Activated T-helper 9 cell treated with anti-CD3 and anti-CD28 coated beads, Interleukin-2, amount 50 U/mL, for 16 hours (primary cell): ENCODE measurements at regions not wholly inside any gene's neighbourhood (a gene's known extent, or its start where the extent isn't known, plus 50 kb on each side); places are given as distances from the start of the nearest gene placed in this dataset.
"Not testable (repeated sequence)": the region's sequence is repeated elsewhere in the genome, so short reads cannot be mapped to it uniquely, and the experiment has no call there.

Experiments used
- DNase-seq: peaks from one replicate; pipeline ENCODE4 v3.0.0-alpha.2; 2020; ENCODE audit warnings: low read depth

DNA sequence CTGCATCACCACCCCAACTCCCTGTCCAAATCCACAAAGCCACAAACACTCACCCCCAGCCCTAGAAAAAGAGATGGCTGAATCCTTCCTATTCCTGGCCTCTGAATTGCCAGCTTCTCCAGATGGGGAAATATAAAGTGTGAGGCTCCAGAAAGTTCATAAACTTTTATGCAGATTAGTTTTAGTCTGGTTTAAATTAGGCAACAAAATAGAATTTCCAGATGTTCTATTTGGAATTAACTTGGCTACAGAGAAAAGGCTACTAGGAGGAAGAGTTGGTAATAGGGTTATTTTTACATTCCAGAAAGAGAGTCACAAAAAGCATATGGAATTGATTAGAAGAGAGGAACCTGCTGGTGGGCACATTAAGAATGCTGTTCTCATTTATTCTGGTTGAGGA, 56.0 kb downstream of the EN1 start:
- DNase-seq, result no peak

DNA sequence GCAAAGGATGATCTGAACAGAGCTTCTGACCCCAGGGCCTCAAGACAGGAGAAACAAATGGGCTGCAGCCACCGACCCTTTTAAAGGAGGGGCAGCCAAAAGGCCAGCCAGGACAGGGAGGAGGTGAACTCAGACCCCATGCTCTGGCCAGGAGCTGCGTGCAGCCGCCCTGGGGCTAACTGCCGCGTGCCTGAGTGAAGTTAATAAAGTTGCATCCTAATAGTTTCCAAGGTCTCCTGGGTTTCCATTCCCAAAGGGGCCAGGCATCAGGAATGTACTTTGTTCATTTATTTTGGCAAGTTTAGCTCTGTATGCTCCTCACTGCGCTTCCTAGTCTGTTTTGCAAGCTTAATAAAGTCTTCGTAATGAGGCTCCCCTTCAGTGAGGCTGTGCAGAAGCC, 60.7 kb downstream of the EN1 start:
- no peak for DNase-seq

DNA sequence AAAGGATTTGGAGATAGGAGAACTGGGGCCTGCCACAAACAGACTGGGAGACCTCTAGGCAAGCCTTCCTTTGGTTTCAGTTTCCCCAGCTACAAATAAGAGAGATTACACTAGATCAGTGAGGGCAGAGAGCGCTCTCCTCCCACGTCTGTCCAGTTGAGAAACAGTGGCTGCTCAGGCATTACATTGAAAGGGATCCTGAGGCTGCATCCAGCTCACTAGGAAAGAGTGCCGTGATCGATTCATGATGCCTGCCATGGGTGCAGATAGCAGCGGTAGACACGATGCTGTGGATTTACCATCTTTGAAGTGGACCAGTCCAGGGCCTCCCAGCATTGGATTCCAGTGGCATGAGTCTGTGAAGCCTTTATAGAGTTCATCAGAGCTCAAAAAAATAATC, 62.6 kb downstream of the EN1 start:
- DNase-seq, result no peak

DNA sequence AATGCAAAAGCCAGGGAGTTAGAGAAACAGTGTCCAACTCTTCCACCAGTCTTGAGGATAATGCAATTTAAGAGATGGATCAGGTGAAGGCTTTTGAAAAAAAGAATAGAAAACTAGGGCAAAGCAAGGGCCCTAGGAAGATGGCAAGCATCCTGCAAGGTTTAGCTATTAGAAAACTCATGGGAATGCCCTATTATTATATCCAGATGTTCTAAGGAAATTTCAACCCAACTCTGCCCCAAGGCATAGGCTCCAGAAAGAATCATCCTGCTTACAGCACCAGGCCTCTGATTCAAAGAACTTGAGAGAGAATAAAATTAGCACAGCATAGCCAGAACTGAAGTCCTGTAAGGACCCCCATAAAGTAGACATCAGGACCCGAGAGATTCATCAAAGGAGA, 68.1 kb downstream of the EN1 start:
- DNase-seq, result no peak

DNA sequence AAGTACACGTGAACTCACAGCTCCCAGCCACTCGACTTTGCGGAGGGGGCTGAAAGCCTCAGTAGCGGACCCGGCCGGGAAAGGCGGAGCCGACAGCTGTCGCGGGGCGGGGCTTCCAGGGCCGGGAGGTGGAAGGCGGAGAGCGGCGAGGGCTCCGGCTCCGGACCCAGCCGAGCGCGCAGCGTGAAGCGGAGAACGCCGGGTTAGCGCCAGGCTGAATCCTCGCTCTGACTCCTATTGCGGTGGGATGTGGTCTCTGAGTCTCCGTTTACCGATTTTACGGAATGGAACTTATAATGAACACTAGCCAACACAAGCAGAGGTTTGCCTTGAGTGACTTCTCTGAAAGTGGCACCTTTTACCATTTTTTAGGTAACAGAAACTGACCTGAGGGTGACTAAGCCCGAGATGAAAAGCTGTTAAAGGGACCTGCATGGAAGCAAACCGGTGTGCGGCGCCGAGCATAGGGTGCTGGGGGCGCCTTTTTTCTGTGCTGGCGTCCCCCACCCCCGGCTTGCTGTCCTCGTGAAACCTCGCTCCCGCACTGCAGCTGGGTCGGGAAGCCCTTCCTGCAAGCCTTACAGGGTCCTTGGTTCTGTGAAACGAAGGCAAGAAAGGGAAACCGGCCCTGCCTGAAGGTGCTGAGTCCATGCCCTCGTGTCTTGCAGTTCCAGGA, 72.9 kb downstream of the EN1 start:
- DNase-seq, result no peak

DNA sequence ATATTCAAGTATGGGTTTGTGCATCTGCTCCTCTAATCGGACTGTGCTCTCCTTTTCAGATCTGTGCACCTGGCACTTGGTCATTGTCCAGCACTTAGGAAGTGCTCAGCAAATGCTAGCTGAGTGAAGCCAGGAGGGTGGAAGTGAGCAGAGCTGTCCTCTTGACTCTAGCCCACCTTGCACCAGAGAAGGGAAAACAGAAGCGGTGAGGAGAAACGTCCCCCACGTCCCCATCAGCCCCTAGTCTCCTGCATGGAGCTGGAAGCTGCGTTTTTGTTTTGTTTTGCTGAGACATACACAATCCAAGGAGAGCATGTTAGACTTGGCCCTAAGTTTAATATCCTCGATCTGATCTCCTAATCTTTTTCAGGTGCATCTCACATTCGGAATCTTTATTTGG, 73.6 kb downstream of the EN1 start:
- no peak for DNase-seq

DNA sequence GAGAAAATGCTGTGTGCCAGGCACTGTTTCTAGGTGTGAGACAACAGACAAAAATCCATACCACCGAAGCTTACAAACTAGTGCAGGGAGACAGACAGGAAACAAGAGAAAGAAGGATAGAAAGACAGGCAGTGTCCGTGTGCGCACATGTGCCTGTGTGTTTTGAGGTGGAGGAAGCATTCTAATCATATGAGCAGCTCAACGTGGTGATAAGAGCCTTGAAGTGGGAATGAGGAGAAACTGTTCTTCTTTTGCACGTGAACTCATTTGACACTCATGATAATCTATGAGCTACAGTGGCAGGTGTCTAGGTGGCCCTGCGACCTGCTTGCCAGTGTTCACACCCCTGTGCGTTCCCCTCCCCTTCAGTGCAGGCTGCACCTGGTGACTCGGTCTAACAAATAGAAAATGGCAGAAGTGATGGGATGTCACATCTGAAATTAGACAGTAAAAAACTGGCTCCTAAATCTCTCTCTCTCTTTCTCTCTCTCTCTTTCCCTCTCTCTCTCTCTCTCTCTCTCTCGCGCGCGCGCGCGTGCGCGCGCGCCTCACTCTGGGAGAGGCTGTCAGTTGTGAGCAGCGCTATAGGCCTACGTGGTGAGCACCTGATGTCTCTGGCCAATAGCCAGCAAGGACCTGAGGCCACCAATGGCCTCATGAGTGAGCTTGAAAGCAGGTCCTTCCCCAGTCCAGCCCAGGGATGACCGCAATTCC, 74.8 kb downstream of the EN1 start:
- no peak for DNase-seq

DNA sequence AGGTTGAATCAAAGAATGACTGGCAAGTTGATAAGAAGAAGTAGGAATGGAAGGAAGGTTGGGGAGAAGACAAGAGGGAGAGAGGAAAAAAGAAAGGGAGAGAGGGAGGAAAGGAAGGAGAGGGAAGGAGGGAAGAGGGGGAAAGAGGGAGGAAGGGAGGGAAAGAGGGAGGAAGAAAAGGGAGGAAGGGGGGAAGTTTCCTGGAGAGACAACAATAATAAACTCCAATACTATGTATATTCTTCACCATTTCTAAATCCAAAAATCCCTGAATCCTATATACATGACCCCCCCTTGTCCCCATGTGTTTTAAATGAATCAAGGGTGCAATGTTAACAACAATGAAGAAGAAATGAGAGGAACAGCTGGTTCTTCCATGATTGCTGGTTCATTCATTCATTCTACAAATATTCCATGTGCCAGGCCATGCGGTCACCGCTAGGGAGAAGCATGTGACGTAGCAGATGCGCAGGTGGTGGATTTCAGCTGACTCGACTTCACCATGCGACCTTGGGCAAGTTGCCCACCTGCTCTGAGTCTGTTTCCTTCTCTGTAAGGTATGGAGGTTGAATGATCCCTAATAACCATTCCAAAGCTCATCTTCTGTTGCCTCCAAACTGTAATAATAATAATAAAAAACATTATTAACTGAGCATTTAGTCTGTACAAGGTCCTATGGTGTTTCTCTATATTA, 77.6 kb downstream of the EN1 start:
- no peak for DNase-seq

DNA sequence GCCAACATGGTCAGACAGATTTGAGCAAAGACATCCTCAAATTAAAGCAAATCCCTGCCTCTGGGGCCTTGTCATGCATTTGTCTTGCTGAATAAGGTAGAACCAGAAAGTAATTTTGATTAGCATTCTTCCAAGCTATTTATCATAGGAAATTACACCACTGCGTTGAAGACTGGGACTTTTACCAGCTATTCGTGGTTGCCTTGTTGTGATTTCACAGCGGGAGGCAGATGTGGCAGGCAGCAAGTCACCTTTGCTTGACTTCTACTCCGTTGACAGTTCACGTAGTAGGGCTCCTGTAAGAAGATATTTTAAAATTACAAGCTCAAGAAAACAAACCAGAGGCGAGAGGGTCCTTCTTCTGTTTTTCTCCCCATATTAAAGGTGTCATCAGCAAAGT, 80.6 kb downstream of the EN1 start:
- no peak for DNase-seq

DNA sequence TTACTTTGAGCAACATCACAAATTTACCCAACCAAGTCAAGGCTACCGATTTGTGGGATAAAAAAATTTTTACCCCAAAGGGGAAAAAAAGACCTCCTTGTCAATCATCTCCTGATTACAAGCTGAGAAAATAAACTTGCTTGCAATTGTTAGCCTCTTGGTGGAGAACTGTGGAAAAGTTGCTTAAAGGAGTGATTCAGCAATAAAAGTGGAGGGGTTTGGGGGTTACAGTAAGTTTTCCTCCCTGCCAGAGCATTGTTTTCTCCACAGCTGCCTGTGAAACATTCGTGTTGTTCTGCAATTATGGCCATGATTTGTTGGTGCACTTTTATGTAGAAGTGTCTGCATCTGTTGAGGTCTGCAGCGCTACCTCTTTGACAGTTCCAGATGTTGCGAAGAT, 82.6 kb downstream of the EN1 start:
- DNase-seq, result no peak

DNA sequence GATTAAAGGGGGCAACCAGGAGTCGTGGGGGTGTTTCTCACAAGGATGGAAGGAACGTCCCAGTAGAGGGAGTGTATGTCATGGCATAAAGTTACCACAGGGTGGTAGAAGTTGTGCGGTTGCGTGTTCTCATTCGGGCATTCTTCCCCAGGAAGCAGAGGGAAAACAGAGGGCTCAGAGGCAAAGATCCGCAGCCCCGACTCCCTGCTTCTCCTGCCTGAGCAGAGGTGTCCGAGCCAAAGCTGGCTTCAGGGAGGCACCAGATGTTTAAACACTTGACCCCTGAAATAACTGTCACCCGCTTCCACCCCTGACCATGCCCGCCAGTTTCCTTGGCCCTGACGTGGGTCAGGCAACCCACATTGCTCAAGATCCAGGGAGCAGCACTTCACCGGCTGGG, 83.7 kb downstream of the EN1 start:
- DNase-seq, result no peak

DNA sequence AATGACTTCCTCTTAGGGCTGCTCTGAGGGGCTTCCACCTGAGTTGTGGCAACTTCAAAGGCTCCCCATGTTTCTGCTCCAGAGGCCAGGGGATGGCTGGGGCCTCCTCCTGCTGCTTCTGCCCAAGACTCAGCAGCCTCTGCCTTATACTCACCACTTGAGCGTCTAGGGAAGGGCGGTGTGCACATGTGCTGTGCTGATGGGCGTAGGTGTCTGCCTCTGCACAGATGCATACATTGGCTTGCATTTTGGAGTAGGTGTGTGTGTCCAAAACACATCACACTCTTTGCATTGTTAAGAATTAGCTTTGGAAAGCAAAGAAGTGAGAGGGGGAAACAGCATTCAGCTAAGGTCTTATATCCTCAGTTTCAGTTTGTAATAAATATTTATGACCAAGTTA, 85.2 kb downstream of the EN1 start:
- DNase-seq, result no peak

DNA sequence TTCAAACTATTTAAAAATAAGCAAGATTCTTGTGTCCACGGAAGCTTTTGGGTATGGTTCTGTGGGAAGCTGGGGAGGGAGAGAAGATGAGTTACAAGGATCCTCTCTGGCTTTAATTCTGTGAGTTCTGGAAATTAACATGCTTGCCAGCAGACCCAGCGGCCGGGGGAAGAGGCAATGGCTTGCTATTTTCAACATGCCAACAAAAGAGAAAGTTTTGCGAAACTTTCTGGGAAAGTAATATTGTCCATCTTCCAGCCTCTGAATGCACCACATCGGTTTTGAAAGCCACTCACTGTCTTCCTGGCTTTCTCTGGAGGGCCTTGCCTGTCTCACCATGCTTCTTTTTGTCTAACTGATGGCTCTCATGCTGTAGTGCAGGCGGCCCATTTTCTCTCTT, 85.7 kb downstream of the EN1 start:
- no peak for DNase-seq

DNA sequence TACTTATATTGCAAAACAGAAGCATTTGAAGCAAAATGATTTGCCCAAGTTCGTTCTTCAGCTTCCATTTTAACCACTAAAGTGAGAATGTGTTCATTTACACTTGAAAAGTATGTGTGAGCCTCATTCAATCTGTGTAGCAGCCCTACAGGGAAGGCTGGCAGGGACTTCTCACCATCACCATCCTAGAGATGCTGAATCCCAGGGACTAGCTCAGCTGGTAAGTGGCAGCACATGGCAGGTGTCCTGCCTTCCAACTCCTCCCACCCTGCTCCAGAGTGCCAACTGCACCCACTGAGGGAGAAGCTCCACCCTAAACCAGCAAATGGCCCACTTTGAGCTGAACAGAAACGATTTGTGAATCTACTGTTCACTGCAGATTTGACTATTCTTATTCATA, 91.5 kb downstream of the EN1 start:
- no peak for DNase-seq

DNA sequence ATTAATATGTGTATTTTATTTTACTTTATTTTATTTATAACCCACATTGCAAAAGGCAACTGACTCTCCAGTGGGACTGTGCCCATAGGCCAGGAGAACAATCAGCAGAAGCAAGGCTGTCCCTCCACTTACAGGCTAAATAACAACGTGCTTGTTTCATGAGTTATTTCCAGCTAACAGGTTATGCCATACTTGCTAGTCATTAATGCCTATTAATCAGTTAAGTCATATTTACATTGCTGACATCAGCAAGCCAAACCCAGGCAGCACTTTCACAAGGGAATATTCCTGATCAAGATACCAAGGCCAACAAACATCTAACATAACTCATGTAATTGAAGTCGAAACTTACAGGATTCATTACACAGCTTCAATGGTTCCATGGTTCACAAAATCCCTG, 92.1 kb downstream of the EN1 start:
- no peak for DNase-seq

DNA sequence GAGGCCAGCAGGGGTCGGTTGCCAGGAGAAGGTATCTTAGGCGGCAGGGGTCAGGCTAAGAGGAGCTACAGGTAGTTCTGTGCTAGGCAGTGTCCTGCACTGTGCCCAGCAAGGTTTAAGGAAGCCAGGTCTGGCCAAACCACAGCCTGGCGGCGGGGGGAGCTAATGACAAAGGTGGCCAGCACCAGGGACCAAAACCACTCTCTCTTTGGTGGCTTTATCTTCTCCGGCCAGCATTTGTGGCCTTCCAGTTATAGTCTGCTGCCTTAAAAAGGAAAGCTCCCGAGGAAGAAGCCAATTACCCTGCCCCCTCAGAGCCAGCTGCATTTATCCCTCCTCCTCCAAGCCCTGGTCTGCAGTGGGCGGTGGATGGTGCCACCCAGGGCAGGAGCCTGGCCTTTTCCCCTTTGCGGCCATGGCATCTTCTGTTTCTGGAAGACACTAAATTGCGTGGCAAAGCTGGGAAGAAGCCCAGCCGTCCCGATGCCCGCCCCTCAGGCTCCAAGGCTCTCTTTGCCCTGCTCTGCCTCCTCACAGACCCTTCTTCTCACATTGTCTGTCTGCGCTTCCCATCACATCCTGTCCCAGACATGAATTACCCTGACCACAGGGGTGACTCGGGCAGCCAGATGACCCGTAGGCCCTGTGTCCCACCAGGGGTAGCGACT, 94.6 kb downstream of the EN1 start:
- no peak for DNase-seq

DNA sequence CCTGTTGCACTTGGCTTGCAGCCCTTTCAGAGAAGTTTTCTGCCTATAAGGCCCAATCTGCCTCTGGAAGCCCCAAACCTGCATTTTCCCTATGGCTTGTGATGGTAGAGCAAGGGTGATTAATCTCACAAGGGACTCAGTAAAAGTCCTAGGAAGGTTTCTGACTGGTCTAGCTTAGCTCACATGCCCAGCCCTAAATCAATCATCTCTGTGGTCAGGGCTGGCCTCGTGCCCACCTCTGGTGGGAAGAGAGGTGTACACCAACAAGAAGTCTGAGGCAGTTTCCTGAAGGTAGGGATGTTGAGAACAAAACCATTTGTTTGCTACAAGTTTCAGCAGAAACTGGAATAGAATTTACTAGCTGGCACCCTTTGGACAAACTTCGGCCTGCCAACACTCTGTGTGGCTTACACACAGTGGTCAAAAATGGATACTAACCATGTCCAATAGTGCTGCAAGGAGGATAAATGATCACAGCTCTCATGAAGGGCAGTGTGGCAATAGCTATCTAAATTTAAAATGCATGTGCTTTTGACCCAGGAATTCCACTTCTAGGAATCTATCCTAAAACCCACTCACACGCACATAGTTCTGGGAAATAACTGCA, 96.4 kb downstream of the EN1 start:
- DNase-seq, result no peak

DNA sequence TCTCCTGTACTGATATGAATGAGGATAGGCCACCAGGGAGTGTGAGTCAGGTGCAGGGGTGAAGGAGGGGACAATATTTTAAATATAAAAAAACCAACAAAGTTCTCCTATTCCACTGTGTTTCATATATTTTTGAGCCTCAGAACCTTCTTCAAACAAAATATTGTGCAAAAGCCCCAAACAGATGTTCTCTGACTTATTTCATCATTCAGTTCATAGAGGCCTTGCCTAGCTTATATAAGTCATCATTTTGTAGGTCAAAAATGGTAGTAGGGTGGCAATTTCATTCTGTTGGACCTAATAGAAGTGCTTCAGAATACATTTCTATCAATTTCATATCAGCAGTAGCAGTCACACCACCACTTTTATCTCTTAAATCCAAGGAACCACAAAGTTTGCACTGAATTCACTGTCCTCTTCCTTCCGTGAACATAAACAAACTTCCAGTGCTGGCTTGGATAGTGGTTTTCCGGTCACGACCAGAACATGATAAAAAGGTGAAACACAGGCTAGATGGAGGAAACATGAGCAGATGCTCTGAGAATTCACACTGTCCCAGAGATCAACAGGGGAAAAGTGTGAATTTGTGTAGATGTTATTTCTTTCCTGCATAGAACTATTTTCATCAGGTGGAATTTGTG, 99.1 kb downstream of the EN1 start:
- no peak for DNase-seq

DNA sequence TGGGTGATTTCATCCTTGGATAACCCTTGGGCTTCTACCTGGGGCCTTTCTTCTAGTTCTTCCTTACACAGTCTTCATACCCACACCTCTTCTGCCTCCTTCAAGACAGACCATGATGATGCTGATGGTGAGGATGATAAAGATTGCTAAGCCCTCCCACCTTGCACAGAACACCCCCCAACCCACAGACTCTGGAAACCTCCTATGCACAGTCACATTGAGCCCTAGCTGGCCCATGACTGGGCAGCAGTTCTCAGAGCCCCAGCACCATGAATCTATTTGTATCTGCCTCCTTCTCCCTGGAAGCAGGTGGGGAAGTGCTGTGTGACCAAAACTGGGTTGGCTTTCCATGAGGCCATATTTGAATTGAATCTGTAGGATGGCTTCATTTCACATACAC, 99.8 kb downstream of the EN1 start:
- no peak for DNase-seq

DNA sequence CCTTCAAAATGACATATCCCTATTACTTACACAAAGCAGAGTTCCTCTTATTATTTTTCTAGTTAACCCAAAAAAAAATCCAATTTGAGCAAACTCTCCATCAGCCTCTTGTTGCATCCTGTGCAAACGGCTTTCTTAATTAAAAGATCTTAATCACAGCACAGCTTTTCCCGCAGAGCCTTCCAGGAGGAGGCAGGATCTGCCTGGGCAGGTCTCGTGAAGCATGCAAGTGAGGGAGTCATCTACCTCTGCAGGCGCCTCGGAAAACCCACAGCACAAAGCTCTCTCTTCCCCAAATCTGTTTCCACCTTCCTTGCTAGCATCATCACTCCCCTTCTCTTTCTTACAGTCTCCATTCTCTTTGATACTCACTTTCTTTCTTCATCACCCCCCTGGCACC, 100.4 kb downstream of the EN1 start:
- DNase-seq, result no peak

DNA sequence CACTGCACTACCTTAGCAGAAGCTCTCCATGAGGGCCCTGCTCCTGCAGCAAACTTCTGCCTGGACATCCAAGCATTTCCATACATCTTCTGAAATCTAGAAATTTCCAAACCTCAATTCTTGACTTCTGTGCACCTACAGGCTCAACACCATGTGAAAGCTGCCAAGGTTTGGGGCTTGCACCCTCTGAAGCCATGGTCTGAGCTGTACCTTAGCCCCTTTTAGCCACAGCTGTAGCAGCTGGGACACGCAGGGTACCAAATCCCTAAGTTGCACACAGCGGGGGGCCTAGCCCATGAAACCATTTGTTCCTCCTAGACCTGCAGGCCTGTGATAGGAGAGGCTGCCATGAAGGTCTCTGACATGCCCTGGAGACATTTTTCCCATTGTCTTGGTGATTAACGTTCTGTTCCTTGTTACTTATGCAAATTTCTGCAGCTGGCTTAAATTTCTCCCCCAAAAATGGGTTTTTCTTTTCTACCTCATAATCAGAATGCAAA, 102.7 kb downstream of the EN1 start:
- DNase-seq, result not testable (repeated sequence)
